NCI-H526 treated with DMSO at 0.1 percent for 48 hours (cell line): ENCODE measurements at regions not wholly inside any gene's neighbourhood (a gene's known extent, or its start where the extent isn't known, plus 50 kb on each side); places are given as distances from the start of the nearest gene placed in this dataset.

Experiments
- DNase-seq: peaks from one replicate; lab custom pipeline; 2025; lab: John Stamatoyannopoulos, UW

DNA sequence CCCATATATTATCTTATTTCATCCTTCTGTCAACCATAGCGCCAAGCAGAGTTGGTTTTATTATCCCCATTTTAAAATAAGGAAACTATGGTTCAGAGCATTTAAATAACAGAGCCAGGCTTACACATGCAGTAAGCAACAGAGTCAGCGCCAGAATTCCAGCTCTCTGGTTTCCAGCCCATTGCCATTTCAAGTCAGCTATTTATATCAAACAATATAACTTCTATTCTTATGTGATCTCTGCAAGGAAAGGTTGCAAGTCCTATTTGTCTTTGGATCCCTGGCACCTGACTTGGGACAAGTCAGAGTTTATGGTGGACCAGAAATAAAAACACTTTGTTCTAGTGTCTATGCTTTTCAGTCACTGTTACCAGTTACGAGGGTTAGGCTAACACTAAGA, 174.1 kb upstream of the EEA1 start:
- DNase-seq = no peak

DNA sequence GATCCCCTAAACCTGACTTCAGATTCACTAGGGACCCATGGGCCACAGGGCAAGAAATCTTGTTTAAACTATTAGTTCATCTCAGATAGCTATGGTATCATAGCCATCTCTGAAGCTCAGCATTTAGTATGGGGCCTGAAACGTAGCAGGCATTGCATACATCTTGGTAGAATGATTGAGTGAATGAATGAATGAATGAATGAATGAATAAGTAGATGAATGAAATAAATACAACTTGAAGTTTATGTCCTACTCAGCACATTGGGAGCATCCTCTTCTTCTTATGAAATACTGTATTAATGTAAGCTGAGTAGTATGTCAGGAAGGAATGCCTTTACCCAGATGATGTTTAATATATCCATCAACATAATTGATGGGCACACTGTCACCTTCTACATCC, 175.4 kb upstream of the EEA1 start:
- no peak for DNase-seq

DNA sequence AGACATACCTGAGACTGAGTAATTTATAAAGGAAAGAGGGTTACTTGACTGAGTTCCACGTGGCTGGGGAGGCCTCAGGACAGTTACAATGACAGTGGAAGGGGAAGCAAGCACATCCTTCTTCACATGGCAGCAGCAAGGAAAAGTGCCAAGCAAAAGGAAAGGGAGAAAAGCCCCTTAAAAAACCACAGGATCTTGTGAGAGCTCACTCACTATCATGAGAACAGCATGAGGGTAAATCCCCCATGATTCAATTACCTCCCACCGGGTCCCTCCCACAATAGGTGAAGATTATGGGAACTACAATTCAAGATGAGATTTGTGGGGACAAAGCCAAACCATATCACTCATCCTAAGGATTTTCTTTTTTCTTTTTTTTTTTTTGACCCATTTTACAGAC, 177.8 kb upstream of the EEA1 start:
- DNase-seq = no peak

DNA sequence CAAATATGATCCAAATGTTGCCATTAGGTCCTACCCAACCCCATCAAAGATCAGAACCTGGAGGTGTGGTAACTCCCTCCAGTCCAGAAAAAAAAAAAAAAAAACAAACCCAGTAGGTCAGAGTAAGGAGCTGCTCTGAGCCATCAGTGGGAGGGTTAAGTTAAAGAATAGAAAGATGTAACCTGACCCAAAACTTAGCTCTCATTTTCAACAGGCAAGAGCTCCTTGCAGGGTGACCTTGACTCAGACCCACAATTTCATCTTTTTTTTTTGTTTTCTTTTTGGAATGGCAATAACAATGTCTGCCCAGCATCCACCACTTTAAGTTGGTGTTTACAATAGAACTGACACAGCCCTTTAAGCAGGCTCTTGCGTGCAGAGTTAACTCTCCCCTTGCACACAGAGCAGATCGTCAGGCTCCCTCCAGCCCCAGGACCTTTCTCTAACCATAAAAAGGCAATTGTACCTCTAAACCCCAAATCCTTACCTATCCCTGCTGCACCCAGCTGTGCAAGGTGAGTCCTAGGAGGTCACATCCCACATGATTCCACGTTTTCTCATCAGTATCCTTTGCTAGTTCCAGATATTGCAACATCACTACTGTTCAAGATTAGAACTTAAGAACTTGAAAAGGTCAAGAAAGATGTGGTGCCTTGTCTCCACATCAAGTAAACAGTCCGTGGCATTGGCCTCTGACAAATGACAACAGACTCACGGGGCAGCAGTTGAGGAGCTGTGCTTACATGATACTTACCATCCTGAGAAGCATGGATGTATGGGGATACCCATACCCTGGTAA, 178.6 kb upstream of the EEA1 start:
- no peak for DNase-seq

DNA sequence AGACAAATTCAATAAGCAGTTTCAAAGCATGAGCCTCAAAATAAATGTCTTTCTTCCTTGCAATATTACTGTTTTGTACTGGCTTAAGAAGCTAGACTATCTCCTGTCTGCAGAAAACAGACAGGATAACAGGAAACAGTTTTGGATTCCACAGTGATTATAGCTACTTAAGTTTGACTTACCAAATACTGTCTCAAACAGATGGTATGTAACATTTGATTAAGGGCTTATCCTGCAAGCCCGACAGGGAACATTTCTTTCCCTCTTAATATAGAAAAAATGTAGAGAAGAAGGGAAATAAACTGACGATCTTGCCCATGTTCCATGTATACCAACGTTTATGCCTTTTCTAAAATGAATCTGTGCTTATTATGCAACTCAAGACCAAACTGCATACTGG, 179.9 kb upstream of the EEA1 start:
- no peak for DNase-seq

DNA sequence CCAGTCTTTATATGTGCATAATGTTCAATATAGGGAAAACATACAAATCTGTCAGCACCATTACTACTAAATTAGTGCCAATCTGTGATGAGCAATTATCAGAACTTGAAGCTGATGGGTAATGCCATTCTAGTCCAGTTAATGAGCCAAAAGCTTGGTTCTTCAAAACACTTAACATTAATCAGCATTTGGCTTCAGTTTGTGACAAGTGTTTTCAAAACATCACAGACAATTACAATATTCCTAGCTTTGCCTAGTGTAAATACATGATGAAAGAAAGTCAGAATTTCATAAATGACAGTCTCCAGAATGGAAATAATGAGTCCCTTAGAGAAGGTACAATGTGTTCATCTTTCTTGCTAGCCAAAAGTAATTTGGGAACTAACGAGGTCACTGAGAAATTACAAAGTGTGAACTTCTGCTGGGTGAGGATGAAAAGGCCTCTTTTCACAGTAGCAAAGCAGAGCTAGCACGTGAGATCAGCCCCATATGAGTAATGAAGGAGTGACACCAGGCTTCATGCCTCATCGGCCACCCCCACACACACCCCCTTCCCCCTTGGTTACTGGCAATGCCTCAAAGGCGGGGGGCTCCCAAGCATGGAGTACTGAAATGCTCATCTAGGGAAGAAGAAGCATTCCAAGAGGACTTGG, 180.6 kb upstream of the EEA1 start:
- no peak for DNase-seq

DNA sequence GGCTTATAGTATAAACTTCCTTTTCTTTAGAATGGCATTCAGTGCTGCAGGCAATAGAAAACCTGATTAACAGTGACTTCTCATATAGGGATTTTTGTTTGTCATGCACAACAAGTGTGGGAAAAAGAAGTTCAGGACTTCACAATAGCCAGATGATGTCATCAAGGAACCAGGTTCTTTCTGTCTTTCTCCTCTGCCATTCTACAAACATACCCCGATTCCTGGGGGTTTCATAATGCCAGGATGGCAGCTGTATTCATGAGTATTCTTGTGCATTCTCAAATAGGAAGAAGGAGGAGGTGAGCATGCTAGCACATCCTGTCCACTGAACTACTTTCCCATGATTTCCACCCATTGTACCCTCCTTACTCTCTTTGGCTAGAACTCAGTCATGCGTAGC, 182.7 kb upstream of the EEA1 start:
- DNase-seq = no peak

DNA sequence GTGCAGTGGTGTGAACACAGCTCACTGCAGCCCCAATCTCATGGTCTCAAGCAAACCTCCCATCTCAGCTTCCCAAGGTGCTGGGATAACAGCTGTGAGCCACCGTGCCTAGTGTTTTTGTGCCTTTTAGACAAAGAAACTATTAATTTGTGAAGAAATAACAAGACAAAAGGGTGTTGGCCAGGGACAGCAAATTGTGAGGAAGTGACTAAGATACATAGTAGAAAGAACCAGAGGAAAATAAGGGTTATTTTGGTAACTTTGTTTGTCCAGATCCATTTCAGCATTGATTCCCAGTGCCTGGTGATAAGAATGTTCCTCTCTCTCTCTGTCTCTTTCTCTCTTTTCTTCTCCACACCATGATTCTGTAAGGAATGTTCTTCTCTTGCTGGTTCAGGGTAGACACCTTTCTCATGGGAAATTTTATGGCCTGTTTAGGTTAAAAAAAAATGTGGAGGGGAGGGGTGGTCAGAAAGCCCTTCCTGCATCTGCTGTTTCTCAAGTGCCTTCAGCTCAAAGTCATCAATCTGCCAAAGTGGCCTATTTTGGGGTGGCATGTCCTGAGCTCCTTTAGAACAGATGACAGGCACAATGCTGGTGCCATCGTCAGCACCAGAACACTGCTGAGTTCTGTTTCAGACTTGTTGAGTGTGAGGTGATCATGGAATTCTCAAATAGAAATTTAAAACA, 184.4 kb upstream of the EEA1 start:
- DNase-seq = no peak

DNA sequence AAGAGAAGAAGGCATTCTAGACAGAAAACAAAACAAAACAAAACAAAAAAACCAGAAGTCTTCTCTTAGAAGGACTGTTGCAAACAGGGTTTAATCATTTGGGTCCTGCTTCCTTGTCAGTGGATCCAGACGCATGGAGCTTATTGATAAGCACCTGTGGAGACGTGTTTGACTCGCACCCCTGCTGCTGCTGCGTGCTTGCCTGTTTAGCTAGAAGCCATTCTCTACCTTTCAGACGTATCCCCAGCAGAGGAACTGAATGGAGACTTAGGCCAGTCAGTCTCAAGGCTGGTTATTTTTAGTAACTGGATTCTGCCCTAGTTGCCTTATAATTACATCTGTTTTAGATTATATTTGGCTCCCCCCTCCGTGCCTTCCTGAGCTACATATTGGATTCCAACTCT, 186.1 kb upstream of the EEA1 start:
- DNase-seq = no peak

DNA sequence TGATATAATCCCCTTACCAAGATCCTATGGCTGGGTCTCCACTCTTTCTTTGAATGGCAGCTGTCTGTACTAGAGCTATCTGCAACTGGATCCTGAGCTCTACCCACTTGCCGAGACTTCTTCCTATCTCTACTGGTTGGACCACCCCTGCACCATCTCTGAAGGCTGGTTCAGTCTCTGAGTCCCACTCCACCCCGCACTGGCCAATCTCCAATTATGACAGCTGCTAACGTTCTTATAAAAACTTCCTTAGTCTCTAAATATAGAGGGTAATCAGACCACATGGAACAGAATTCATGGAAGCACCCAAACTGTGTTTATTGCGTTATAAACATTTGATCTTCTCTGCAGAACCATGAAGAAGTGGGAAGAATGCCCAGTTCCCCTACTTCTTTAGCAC, 186.6 kb upstream of the EEA1 start:
- no peak for DNase-seq

DNA sequence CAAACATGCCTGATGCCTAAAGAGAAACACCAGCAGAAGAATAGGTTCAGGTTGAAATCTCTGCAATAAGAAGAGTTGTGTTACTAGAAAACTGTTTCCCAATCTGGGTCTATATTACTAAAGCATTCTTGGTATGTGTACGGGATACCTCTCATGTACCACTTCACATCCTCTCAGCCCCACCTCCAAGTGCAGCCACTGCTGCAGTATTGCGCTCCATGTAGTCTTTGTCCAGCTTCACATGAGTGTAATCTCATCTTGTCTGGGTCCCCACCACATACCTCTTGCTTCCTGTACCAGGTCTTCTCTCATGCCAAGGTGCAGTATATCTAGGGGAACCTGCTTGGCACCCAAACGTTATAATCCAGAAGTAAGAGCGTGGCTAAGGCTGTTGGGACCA, 187.5 kb upstream of the EEA1 start:
- DNase-seq = no peak

DNA sequence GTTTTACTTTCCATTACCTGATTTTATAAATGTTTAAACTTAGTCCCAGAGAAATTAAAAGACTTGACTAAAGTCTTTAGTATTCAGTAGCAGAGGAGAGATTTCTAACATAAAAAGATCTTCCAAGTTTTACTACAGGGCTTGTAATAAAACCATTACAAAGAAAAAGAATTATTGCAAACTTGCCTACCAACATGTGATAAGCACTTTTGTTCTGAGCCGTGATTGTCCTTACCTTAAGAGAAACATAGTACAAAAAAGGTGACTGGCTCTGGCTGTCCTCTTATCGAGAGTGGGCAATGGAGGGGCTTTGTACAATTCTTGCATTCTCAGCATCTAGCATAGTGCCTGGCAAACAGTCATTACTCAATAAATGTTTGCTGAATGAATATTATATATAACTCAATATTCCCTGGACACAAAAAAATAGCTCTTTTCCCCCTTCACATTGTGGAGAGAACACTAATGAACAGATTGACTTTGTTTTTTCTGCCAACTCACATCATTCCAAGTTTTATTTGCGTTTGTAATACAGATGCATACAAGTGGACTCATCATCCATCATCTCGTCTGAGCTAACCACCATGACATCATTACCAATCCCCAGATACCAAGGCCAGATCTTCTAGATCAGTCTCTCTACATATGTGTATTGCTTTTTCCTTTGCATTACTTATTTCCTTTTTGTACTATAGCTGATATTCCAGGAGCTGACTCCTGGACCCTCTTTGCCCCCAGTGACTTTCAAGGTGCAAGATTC, 192.8 kb upstream of the EEA1 start:
- DNase-seq = no peak

DNA sequence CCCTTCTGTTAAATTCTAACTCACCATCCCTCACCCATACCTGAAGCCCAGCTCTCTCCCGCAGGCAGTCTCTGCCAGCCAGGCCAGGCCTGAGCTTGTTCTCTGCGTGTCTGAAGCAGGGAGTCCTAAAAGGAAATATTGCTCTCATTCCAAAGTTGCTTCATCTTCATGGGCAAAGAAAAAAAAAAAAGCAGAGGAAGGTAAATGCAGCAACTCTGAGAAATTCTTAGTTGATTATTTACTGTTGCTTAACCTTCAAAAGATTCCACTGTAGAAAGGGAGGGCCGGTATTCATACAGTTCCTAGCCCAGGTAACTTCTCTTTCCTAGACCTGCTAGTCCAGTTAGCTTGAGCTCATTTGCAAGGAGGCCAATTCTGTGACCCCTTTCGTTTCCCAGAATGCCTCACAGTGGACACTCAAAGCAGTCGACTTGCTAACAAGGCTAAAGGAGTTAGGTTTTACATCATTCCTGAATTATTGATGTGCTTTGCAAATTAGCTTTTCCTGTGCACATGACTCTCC, 193.5 kb upstream of the EEA1 start:
- no peak for DNase-seq

DNA sequence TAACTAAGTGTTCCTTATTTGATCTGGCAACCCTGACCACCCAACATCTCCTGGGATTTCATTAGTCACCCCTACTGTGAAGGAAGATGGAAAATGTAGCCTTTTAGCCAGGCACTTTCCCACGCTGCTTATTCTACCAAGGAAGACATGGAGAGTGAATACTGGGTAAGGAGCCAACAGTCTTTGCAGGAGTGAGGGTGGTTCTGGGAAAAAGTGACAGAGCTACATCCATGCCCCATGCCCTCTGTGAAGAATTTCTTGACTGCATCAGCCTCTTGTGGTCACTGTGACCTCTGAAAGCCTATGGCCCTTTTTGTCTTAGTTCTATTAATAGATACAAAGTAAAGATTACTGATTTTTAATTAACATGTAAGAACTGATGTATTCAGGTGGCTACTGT, 196.0 kb upstream of the EEA1 start:
- DNase-seq = no peak

DNA sequence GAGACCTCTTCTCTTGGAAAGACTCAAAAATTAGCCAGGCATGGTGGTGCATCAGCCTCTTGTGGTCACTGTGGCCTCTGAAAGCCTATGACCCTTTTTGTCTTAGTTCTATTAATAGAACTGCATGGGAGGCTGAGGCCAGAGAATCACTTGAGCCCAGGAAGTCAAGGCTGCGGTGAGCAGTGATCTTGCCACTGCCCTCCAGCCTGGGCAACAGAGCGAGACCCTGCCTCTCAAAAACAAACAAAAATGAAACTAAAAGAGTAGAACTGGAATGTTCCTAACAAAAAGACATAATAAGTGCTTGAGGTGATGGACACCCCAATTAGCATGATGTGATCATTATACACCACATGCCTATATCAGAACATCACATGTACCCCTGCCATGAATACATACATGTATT, 197.0 kb upstream of the EEA1 start:
- DNase-seq = no peak

DNA sequence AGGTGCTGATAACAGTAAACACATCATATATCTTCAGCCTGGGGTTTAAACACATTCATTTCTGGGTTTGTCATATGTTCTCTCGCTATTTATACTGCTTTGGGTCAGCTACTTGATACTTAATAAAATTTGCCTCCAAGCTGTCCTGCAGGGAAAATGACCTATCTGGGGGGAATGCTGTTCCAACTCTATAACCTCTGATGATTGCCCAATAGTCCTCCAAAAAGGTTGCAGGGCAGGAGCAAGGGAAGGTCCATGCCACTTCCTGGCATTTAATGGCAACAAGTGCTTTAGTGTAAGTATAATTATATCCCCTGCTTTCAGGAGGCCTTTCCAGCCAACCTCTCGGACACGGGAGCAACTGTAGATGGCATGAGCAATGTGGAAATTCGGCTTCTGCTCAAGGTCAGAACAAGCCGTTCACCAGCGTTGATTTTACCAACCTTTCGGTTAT, 198.0 kb upstream of the EEA1 start:
- no peak for DNase-seq

DNA sequence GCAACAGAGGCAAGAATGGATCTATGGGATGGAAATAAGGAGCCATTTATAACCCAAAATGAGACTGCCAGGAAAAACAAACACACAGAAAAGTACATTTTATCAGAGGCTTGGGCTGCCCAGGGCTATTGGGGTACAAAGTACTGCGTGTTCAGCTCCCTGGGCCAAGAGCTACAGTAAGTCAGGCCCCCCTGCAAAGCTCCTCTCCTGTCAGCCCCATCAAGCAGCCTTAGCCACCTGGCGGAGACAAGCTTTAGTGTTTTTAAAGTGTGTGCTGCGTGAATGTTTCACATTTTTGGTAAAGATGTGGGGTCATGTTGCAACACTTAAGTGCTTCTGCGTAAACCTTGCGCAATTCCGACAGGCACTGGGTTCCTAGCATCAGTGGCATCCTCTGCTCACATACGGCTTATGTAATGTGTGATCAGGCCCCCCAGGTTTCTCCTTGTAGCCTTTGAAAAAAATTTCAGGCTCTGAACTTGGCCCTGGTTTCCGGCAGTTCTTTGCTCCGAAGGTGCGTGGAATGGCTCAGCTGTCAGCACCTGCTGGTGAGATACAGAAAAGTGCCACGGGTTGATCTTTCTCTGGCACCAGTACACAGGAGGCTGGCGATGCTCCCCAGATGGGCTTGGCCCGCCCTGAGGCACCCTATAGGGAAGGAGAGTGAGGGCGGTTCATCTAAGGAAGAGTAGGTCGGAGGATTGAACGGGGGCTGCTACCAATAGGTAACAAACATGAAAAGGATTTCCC, 198.7 kb upstream of the EEA1 start:
- no peak for DNase-seq

DNA sequence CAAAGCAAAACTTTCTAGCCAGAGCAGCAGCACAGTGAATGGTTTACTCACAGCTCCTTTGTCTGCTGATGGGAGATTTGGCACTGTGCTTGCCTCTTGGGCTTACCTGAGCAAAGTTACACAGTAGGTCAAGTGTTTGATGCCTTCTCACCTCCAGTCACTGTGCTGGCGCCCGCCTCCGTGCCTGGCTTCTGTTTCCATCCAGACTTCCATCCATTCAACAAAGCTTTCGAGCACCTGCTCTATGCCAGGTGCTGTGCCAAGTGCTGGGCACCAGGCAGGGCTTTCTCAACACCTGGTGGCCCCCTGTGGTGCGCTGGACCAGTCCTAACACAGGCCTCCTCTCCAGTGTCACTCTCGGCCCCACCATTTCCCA, 199.2 kb upstream of the EEA1 start:
- no peak for DNase-seq

DNA sequence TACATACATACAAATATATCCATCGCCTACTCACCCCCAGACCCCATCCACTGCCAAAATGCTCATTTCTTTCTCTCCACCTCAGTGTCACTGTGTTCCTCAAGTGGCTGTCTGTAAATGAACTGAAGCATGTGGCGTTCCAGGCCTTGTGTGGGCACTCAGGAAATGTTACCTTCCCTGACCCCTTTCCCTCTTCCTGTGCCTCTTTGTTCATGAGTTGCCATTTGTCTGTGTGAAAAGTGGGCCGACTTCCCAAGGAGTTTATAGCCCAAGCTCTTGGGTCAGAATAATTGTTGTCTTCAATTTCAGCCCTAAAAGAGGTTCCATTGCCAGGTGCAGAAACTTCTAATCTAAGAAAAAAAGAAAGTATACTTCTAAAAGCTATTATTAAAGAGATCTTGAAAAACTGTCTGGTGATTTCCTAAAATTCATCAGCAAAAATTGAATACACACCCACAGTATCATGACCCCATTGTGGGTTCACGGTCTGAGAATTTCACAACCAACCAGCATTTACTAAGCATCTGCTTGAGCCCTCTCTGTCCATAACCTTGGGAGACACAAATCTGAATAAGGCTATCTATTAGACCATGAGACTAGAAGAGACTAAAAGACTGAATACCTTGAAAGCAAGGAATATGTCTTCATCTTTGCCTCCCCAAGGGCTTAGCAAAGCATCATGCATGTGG, 201.4 kb upstream of the EEA1 start:
- no peak for DNase-seq

DNA sequence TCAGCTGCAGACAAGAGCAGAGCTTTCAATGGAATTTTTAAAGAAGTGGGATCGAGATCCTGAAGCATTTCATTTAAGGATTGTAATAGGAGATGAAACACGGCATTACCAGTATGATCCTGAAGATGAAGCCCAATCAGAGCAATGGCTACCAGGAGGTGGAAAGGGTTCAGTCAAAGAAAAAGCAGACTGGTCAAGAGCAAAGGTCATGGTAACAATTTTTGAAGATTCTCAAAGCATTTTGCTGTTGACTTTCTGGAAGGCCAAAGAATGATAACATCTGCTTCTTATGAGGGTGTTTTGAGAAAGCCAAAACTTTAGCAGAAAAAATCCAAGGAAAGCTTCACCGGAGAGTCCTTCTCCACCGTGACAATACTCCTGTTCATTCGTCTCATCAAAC, 204.3 kb upstream of the EEA1 start:
- no peak for DNase-seq
